ENCODE measurements at regions not wholly inside any gene's neighbourhood (a gene's known extent, or its start where the extent isn't known, plus 50 kb on each side); places are given as distances from the start of the nearest gene placed in this dataset.

- Histone ChIP-seq H3K9me1 (ENCODE audit: insufficient read depth, low read length) (peaks cover 3% of the 10 kb centered on the region; the same call in 1 of the 2 replicates), H2AFZ (replicated peaks; ENCODE audit: low read length, poor library complexity) (no peak overlapping the region), H4K8ac (ENCODE audit: low read depth in 2 of 2, low read length in 2 of 2) (no peak overlapping the region), H3K4ac (ENCODE audit: low read depth, low read length) (no peak overlapping the region), H4K5ac (ENCODE audit: low read depth, low read length) (no peak overlapping the region), H3K4me3 (ENCODE audit: insufficient read depth, low read depth, low read length) (no peak overlapping the region), H2AK5ac (ENCODE audit: low read depth, low read length) (no peak overlapping the region), H3K4me1 (ENCODE audit: control insufficient read depth, insufficient read depth, low read length) (no peaks in the 10 kb centered on the region), H3K56ac (ENCODE audit: extremely low read depth, insufficient read depth, low read length) (no peak overlapping the region), H3K18ac (ENCODE audit: low read depth, low read length) (no peak overlapping the region), H2BK20ac (ENCODE audit: low read depth, low read length) (no peak overlapping the region), H2BK15ac (ENCODE audit: low read depth, low read length) (no peak overlapping the region), H2AK9ac (replicated peaks; ENCODE audit: low read depth, low read length, poor library complexity) (no peak overlapping the region), H3K79me1 (ENCODE audit: low read depth in 1 of 2, low read length in 2 of 2) (no peaks in the 10 kb centered on the region), H3K27me3 (ENCODE audit: control insufficient read depth, insufficient read depth, low read length) (peaks cover 7% of the 10 kb centered on the region; the same call in 1 of the 2 replicates), H4K20me1 (ENCODE audit: insufficient read depth, low read length) (no peaks in the 10 kb centered on the region), H3K9me3 (ENCODE audit: control insufficient read depth, insufficient read depth, low read length) (no peaks in the 10 kb centered on the region), H4K91ac (ENCODE audit: insufficient read depth, low read depth, low read length) (no peak overlapping the region), H3K14ac (replicated peaks; ENCODE audit: low read depth, low read length) (no peak overlapping the region), H3K36me3 (ENCODE audit: control insufficient read depth, insufficient read depth, low read length) (no peaks in the 10 kb centered on the region), H3K23ac (ENCODE audit: low read depth, low read length) (no peak overlapping the region), H2BK5ac (ENCODE audit: low read depth, low read length, poor library complexity, severe bottlenecking) (no peak overlapping the region), H3K9ac (ENCODE audit: low read depth, low read length) (no peak overlapping the region), H3K27ac (ENCODE audit: insufficient read depth, low read length) (no peak overlapping the region), H3K4me2 (ENCODE audit: low read depth, low read length) (no peak overlapping the region), H2BK120ac (ENCODE audit: low read depth, low read length) (no peak overlapping the region)
- 54% methylated on average over 3 of the region's 8 CpGs; no CpG with 5 or more reads in 1 of the 2 experiments for WGBS, 2 experiments (ENCODE audit: extremely low coverage in 2 of 2, insufficient read length in 1 of 2)
- in situ Hi-C loops (cut with MboI; ENCODE audit: low sequenced_read_pairs): no loop called here
- CTCF ChIA-PET: no interaction called here
- BruUV-seq (replicated peaks): no TSS peak
- TF ChIP-seq CHD1 (IDR thresholded peaks at IDR 0.05; ENCODE audit: low read depth, low read length): no peak
- peak; percentile 55 for TF ChIP-seq CEBPB (IDR thresholded peaks at IDR 0.05; ENCODE audit: low read depth, low read length)
- no peak for TF ChIP-seq MXI1 (IDR thresholded peaks at IDR 0.05; ENCODE audit: borderline replicate concordance, low read depth, low read length)
- POLR2A ChIA-PET (ENCODE audit: unreplicated experiment): no interaction called here
- dilution Hi-C loops (cut with HindIII; ENCODE audit: low sequenced_read_pairs, unreplicated experiment): no loop called here
- peak; percentile 34 for DNase-seq
- intact Hi-C loops (cut with micrococcal nuclease): no loop called here
- ATAC-seq (ENCODE audit: low read depth): peak; percentile 44
Measured at GRCh38 chr13:21232196-21232595, 55.7 kb downstream of the MRPL57 start.

Data from IMR-90 (cell line).